A673 (cell line): ENCODE measurements at regions not wholly inside any gene's neighbourhood (a gene's known extent, or its start where the extent isn't known, plus 50 kb on each side); places are given as distances from the start of the nearest gene placed in this dataset.

Source experiments
- BruUV-seq: library from RNA; stranded (reverse); fragments of 400-500 nt; replicated peaks from 2 replicates; lab custom pipeline; 2021; lab: Mats Ljungman, UMichigan
- CTCF ChIA-PET: fragments of 300-600 bp; sonication (Branson Sonifier 250); formaldehyde crosslinking; loops from one replicate; lab custom pipeline; 2022; ENCODE audit warnings: antibody characterized with exemption; lab: Charles Lee
- POLR2A ChIA-PET: fragments of 300-600 bp; sonication (Branson Sonifier 250); formaldehyde crosslinking; loops from one replicate; lab custom pipeline; 2022; ENCODE audit warnings: antibody characterized with exemption; ENCODE audit not compliant: low non-redundant PET; lab: Charles Lee
- DNase-seq: peaks from one replicate; pipeline ENCODE4 v3.0.0-alpha.2; 2015; ENCODE audit warnings: low spot score
- H3K27ac ChIP-seq: fragments of 200-600 bp; sonication (generic); 2 replicates; pipeline ENCODE4 v1.5.1; 2016; ENCODE audit warnings: mixed run types, low read depth, mild to moderate bottlenecking, mixed read lengths, antibody characterized with exemption, low read length; ENCODE audit not compliant: poor library complexity, severe bottlenecking
- H3K27me3 ChIP-seq: fragments of 200-600 bp; sonication (generic); replicated peaks from 2 replicates; pipeline ENCODE4 v1.6.1; 2017; ENCODE audit warnings: mixed run types, low read depth, mild to moderate bottlenecking, mixed read lengths, antibody characterized with exemption, low read length; ENCODE audit not compliant: insufficient read depth, poor library complexity
- H3K36me3 ChIP-seq: fragments of 200-600 bp; sonication (generic); 2 replicates; pipeline ENCODE4 v1.6.1; 2016; ENCODE audit warnings: mixed run types, mild to moderate bottlenecking, mixed read lengths, antibody characterized with exemption, low read length; ENCODE audit not compliant: insufficient read depth, poor library complexity, severe bottlenecking
- H3K4me1 ChIP-seq: fragments of 200-600 bp; sonication (generic); 2 replicates; pipeline ENCODE4 v1.6.1; 2017; ENCODE audit warnings: mixed run types, mild to moderate bottlenecking, mixed read lengths, antibody characterized with exemption, low read length; ENCODE audit not compliant: insufficient read depth, poor library complexity, severe bottlenecking
- H3K4me3 ChIP-seq: fragments of 200-600 bp; sonication (generic); 2 replicates; pipeline ENCODE4 v1.5.1; 2016; ENCODE audit warnings: low read depth, mixed run types, mild to moderate bottlenecking, mixed read lengths, low read length; ENCODE audit not compliant: poor library complexity, severe bottlenecking
- H3K9me3 ChIP-seq: fragments of 200-600 bp; sonication (generic); 2 replicates; pipeline ENCODE4 v1.6.1; 2016; ENCODE audit warnings: mixed run types, low read depth, mild to moderate bottlenecking, mixed read lengths, antibody characterized with exemption, low read length; ENCODE audit not compliant: poor library complexity, severe bottlenecking
- EZH2 ChIP-seq: fragments of 200-600 bp; sonication (generic); IDR thresholded peaks from 2 replicates; pipeline ENCODE4 v1.6.1; 2017; ENCODE audit warnings: borderline replicate concordance, low read depth, mild to moderate bottlenecking, mixed read lengths, antibody characterized with exemption, low read length; ENCODE audit not compliant: poor library complexity, severe bottlenecking
- intact Hi-C: fragments of 100-400 bp; cut with micrococcal nuclease; formaldehyde crosslinking; loops from one replicate; pipeline ENCODE4 v1.10.0; 2022; ENCODE audit not compliant: unreplicated experiment
- TF ChIP-seq, protein P1 (sequence below): fragments of 300-800, 200-600 bp; sonication (generic); conservative IDR thresholded peaks from 2 replicates; pipeline ENCODE4 v1.5.1; 2017; ENCODE audit warnings: low read depth, mild to moderate bottlenecking, antibody characterized with exemption, low read length, moderate library complexity, mixed read lengths

DNA sequence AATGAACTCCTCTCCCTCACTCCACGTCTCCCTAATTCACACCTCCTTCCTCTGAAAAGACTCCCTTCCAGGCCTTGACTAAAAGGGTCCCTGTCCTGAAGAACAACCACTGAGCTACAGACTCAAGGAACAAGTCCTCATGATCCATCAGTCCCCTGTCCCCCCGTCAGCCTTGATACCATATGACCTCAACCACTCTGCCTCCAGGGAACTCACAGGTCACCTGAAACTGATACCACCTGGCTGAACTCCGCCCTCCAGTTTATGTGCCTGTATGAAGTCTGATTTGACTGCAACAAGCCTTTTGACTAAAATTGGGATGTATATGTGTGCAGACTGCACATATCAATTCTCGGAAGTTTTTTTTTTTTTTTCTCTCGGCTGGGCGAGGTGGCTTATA is 88.7 kb downstream of the UGCG start:
- Histone ChIP-seq H3K27me3 (no peaks in the 10 kb centered on the region), H3K36me3 (no peaks in the 10 kb centered on the region), H3K4me1 (no peaks in the 10 kb centered on the region), H3K9me3 (no peaks in the 10 kb centered on the region), H3K27ac (no peak overlapping the region), H3K4me3 (no peak overlapping the region)
- ChIA-PET POLR2A (interaction anchor here (0.5 kb wide), 1 partner anchor 189 kb away, joined by 19 read pairs; no protein-coding TSS in a partner anchor), CTCF (no interaction called here)
- intact Hi-C loops: no loop called here
- no TSS peak for BruUV-seq
- DNase-seq: no peak
- no peak for TF ChIP-seq EZH2
- TF ChIP-seq, protein P1, sequence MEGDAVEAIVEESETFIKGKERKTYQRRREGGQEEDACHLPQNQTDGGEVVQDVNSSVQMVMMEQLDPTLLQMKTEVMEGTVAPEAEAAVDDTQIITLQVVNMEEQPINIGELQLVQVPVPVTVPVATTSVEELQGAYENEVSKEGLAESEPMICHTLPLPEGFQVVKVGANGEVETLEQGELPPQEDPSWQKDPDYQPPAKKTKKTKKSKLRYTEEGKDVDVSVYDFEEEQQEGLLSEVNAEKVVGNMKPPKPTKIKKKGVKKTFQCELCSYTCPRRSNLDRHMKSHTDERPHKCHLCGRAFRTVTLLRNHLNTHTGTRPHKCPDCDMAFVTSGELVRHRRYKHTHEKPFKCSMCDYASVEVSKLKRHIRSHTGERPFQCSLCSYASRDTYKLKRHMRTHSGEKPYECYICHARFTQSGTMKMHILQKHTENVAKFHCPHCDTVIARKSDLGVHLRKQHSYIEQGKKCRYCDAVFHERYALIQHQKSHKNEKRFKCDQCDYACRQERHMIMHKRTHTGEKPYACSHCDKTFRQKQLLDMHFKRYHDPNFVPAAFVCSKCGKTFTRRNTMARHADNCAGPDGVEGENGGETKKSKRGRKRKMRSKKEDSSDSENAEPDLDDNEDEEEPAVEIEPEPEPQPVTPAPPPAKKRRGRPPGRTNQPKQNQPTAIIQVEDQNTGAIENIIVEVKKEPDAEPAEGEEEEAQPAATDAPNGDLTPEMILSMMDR: no peak

DNA sequence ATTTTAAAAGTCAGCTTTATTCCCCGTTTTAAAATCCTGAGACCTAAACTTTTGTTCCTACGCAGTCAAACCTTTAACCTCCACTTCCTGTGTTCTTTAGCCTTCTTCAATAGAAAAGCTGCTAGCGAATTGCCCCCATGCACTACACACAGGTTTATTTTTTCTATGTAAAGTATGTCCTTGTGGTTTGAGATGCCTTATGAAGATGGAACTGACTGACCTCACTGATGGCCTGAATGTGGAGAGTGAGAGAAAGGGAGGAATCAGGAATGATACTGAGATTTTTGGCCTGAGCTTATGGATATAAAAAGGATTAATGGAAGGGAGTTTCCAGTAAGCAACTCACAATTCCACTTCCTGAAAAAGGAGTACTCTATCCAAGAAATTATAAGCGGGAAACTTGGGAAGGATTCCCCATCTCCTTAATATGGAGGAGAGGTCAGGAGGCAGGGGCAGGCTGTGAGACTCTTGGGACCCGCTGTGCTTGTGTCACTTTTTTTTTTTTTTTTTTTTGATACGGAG is 89.5 kb downstream of the UGCG start:
- H3K36me3 ChIP-seq: no peaks in the 10 kb centered on the region
- no peaks in the 10 kb centered on the region for H3K4me1 ChIP-seq
- no peak overlapping the region for H3K27ac ChIP-seq
- TF ChIP-seq, protein P1: no peak
- TF ChIP-seq EZH2: no peak
- no peak overlapping the region for H3K4me3 ChIP-seq
- H3K27me3 ChIP-seq: no peaks in the 10 kb centered on the region
- ChIA-PET POLR2A (no interaction called here), CTCF (no interaction called here)
- intact Hi-C loops: no loop called here
- DNase-seq: no peak
- no peaks in the 10 kb centered on the region for H3K9me3 ChIP-seq
- BruUV-seq: no TSS peak
